HEK293T (cell line): ENCODE measurements at regions not wholly inside any gene's neighbourhood (a gene's known extent, or its start where the extent isn't known, plus 50 kb on each side); places are given as distances from the start of the nearest gene placed in this dataset.

ENCODE experiments used
- ARNT ChIP-seq: fragments of 450-650 bp; IDR thresholded peaks from 2 replicates; pipeline ENCODE4 v1.6.1; 2017; ENCODE audit warnings: mild to moderate bottlenecking
- BHLHE40 ChIP-seq: fragments of 450-650 bp; IDR thresholded peaks from 2 replicates; pipeline ENCODE4 v1.6.1; 2016; ENCODE audit warnings: mild to moderate bottlenecking, moderate library complexity, borderline replicate concordance
- CTBP1 ChIP-seq: fragments of 450-650 bp; IDR thresholded peaks from 2 replicates; pipeline ENCODE4 v1.6.1; 2016; ENCODE audit warnings: borderline replicate concordance
- ELF4 ChIP-seq: fragments of 450-650 bp; IDR thresholded peaks from 2 replicates; pipeline ENCODE4 v1.6.1; 2017; ENCODE audit warnings: antibody characterized with exemption
- FOXA1 ChIP-seq: fragments of 450-650 bp; IDR thresholded peaks from 2 replicates; pipeline ENCODE4 v1.6.1; 2016; ENCODE audit warnings: mild to moderate bottlenecking
- FOXK2 ChIP-seq: fragments of 450-650 bp; IDR thresholded peaks from 2 replicates; pipeline ENCODE4 v1.6.1; 2016; ENCODE audit warnings: mild to moderate bottlenecking
- FOXM1 ChIP-seq: fragments of 450-650 bp; IDR thresholded peaks from 2 replicates; pipeline ENCODE4 v1.6.1; 2017; ENCODE audit warnings: mild to moderate bottlenecking, borderline replicate concordance
- LEF1 ChIP-seq: fragments of 450-650 bp; IDR thresholded peaks from 2 replicates; pipeline ENCODE4 v1.6.1; 2017; ENCODE audit warnings: mild to moderate bottlenecking, borderline replicate concordance
- PKNOX1 ChIP-seq: fragments of 450-650 bp; IDR thresholded peaks from 2 replicates; pipeline ENCODE4 v1.6.1; 2016
- SP1 ChIP-seq: fragments of 450-650 bp; IDR thresholded peaks from 2 replicates; pipeline ENCODE4 v1.6.1; 2017
- SUZ12 ChIP-seq: fragments of 450-650 bp; IDR thresholded peaks from 2 replicates; pipeline ENCODE4 v1.6.1; 2016; ENCODE audit warnings: mild to moderate bottlenecking
- TARDBP ChIP-seq: fragments of 450-650 bp; IDR thresholded peaks from 2 replicates; pipeline ENCODE4 v1.6.1; 2016

- TF ChIP-seq CTBP1 (no peak), SP1 (no peak), SUZ12 (no peak), TARDBP (no peak), FOXM1 (no peak), ARNT (no peak), LEF1 (no peak), FOXK2 (no peak), ELF4 (no peak), BHLHE40 (no peak), FOXA1 (no peak), PKNOX1 (no peak)
Measured at GRCh38 chr2:8457699-8458502, 224.0 kb upstream of the ID2 start.
